Medulla oblongata (tissue), 1 donor: ENCODE measurements at regions not wholly inside any gene's neighbourhood (a gene's known extent, or its start where the extent isn't known, plus 50 kb on each side); places are given as distances from the start of the nearest gene placed in this dataset.
"Not testable (repeated sequence)": the region's sequence is repeated elsewhere in the genome, so short reads cannot be mapped to it uniquely, and the experiment has no call there.

Source experiments
- DNase-seq: peaks from one replicate; pipeline ENCODE4 v3.0.0-alpha.2; 2015; ENCODE audit errors: extremely low spot score

GRCh38 chr13:108077284-108077683 is 138.1 kb downstream of the LIG4 start:
- DNase-seq, result no peak

GRCh38 chr13:108074429-108074828 is 140.9 kb downstream of the LIG4 start:
- DNase-seq, result not testable (repeated sequence)

- no peak for DNase-seq
These were observed 144.4 kb downstream of the LIG4 start for GRCh38 chr13:108070925-108071324.

GRCh38 chr13:108070491-108070890 is 144.8 kb downstream of the LIG4 start:
- no peak for DNase-seq

- DNase-seq, result no peak
These were observed 145.7 kb downstream of the LIG4 start for GRCh38 chr13:108069521-108070210.

- DNase-seq, result not testable (repeated sequence)
These were observed 151.0 kb downstream of the LIG4 start for GRCh38 chr13:108064372-108064771.

GRCh38 chr13:108060111-108060510 is 155.2 kb downstream of the LIG4 start:
- no peak for DNase-seq

- DNase-seq, result no peak
These were observed 159.1 kb downstream of the LIG4 start for GRCh38 chr13:108056278-108056677.

GRCh38 chr13:108049211-108049610 is 166.1 kb downstream of the LIG4 start:
- no peak for DNase-seq

- DNase-seq, result no peak
These were observed 170.4 kb downstream of the LIG4 start for GRCh38 chr13:108044954-108045353.

- not testable (repeated sequence) for DNase-seq
These were observed 172.5 kb downstream of the LIG4 start for GRCh38 chr13:108042866-108043265.

GRCh38 chr13:108037348-108037747 is 178.0 kb downstream of the LIG4 start:
- no peak for DNase-seq

- DNase-seq, result no peak
These were observed 178.9 kb downstream of the LIG4 start for GRCh38 chr13:108036411-108036932.

- DNase-seq, result no peak
These were observed 180.4 kb downstream of the LIG4 start for GRCh38 chr13:108034909-108035410.

- no peak for DNase-seq
These were observed 181.3 kb downstream of the LIG4 start for GRCh38 chr13:108033800-108034707.

- no peak for DNase-seq
These were observed 183.5 kb downstream of the LIG4 start for GRCh38 chr13:108031865-108032264.

GRCh38 chr13:108030769-108031168 is 184.6 kb downstream of the LIG4 start:
- no peak for DNase-seq

GRCh38 chr13:108026680-108027410 is 188.5 kb downstream of the LIG4 start:
- DNase-seq, result no peak

- DNase-seq, result no peak
These were observed 195.3 kb downstream of the LIG4 start for GRCh38 chr13:108020027-108020426.

- DNase-seq, result no peak
These were observed 196.9 kb downstream of the LIG4 start for GRCh38 chr13:108018371-108018870.

GRCh38 chr13:108006619-108007018 is 208.7 kb downstream of the LIG4 start:
- DNase-seq, result no peak

- DNase-seq, result no peak
These were observed 210.1 kb downstream of the LIG4 start for GRCh38 chr13:108005231-108005630.
